Urinary bladder (tissue), 3 donors: ENCODE measurements at regions not wholly inside any gene's neighbourhood (a gene's known extent, or its start where the extent isn't known, plus 50 kb on each side); places are given as distances from the start of the nearest gene placed in this dataset.

Experiments used
- DNase-seq: peaks from one replicate; pipeline ENCODE4 v3.0.0-alpha.2; 2015; ENCODE audit errors: extremely low spot score
- H3K27ac ChIP-seq: one replicate; pipeline ENCODE4 v1.5.1; 2013; ENCODE audit warnings: low read depth, mild to moderate bottlenecking, moderate library complexity
- H3K36me3 ChIP-seq: one replicate; pipeline ENCODE4 v1.6.1; 2013; ENCODE audit warnings: mild to moderate bottlenecking, moderate library complexity; ENCODE audit not compliant: insufficient read depth
- H3K4me1 ChIP-seq: one replicate; pipeline ENCODE4 v1.6.1; 2013; ENCODE audit warnings: mild to moderate bottlenecking, moderate library complexity; ENCODE audit not compliant: insufficient read depth
- H3K4me3 ChIP-seq: one replicate; pipeline ENCODE4 v1.5.1; 2013; ENCODE audit warnings: low read depth, low read length
- WGBS: extraction: QIAGEN DNeasy Blood & Tissue Kit; methylation state at CpG from one replicate; pipeline ENCODE4 v1.1.7; 2013; 5-methylcytosine and 5-hydroxymethylcytosine counted together
- donor health status: healthy with polysubstance abuse.
- donor health status: healthy.

GRCh38 chr9:84478996-84479395, 138.4 kb upstream of the SLC28A3 start:
- no peak for DNase-seq
- Histone ChIP-seq H3K4me1 (no peaks in the 10 kb centered on the region), H3K4me3 (no peak overlapping the region), H3K27ac (no peak overlapping the region), H3K36me3 (no peaks in the 10 kb centered on the region)
- 77% methylated on average over 3 of the region's 3 CpGs for WGBS

- Histone ChIP-seq H3K36me3 (no peaks in the 10 kb centered on the region), H3K4me1 (no peaks in the 10 kb centered on the region), H3K4me3 (no peak overlapping the region), H3K27ac (no peak overlapping the region)
- WGBS: 90% methylated on average over 9 of the region's 9 CpGs
- no peak for DNase-seq
Observed at GRCh38 chr9:84480071-84480470, 139.5 kb upstream of the SLC28A3 start.

GRCh38 chr9:84481231-84481630, 140.7 kb upstream of the SLC28A3 start:
- H3K4me1 ChIP-seq: no peaks in the 10 kb centered on the region
- H3K36me3 ChIP-seq: no peaks in the 10 kb centered on the region
- 77% methylated on average over 3 of the region's 3 CpGs for WGBS
- DNase-seq: no peak
- no peak overlapping the region for H3K4me3 ChIP-seq
- H3K27ac ChIP-seq: no peak overlapping the region

- Histone ChIP-seq H3K36me3 (no peaks in the 10 kb centered on the region), H3K4me3 (no peak overlapping the region), H3K27ac (no peak overlapping the region), H3K4me1 (no peaks in the 10 kb centered on the region)
- no peak for DNase-seq
- 75% methylated on average over 8 of the region's 8 CpGs for WGBS
Observed at GRCh38 chr9:84481636-84482218, 141.2 kb upstream of the SLC28A3 start.

- Histone ChIP-seq H3K36me3 (no peaks in the 10 kb centered on the region), H3K27ac (no peak overlapping the region), H3K4me1 (no peaks in the 10 kb centered on the region), H3K4me3 (no peak overlapping the region)
- DNase-seq: no peak
- WGBS: 56% methylated on average over 8 of the region's 8 CpGs
Observed at GRCh38 chr9:84482607-84483006, 142.0 kb upstream of the SLC28A3 start.

GRCh38 chr9:84484172-84484571, 143.6 kb upstream of the SLC28A3 start:
- 75% methylated on average over 6 of the region's 6 CpGs for whole genome bisulfite sequencing
- Histone ChIP-seq H3K36me3 (no peaks in the 10 kb centered on the region), H3K4me1 (no peaks in the 10 kb centered on the region), H3K27ac (no peak overlapping the region), H3K4me3 (no peak overlapping the region)
- DNase-seq: no peak

GRCh38 chr9:84485539-84485938, 145.0 kb upstream of the SLC28A3 start:
- Histone ChIP-seq H3K4me3 (no peak overlapping the region), H3K36me3 (no peaks in the 10 kb centered on the region), H3K4me1 (no peaks in the 10 kb centered on the region), H3K27ac (no peak overlapping the region)
- 75% methylated on average over 2 of the region's 2 CpGs for WGBS
- no peak for DNase-seq

GRCh38 chr9:84486663-84487062, 146.1 kb upstream of the SLC28A3 start:
- no peak overlapping the region for H3K4me3 ChIP-seq
- H3K36me3 ChIP-seq: no peaks in the 10 kb centered on the region
- 79% methylated on average over 1 of the region's 1 CpG for WGBS
- H3K27ac ChIP-seq: no peak overlapping the region
- DNase-seq: no peak
- H3K4me1 ChIP-seq: no peaks in the 10 kb centered on the region

GRCh38 chr9:84490206-84490841, 149.8 kb upstream of the SLC28A3 start:
- no peaks in the 10 kb centered on the region for H3K36me3 ChIP-seq
- H3K4me1 ChIP-seq: no peaks in the 10 kb centered on the region
- WGBS: 60% methylated on average over 3 of the region's 3 CpGs
- H3K4me3 ChIP-seq: no peak overlapping the region
- no peak overlapping the region for H3K27ac ChIP-seq
- no peak for DNase-seq

GRCh38 chr9:84490842-84491325, 150.3 kb upstream of the SLC28A3 start:
- Histone ChIP-seq H3K4me1 (no peaks in the 10 kb centered on the region), H3K36me3 (no peaks in the 10 kb centered on the region), H3K4me3 (no peak overlapping the region), H3K27ac (no peak overlapping the region)
- DNase-seq: no peak
- WGBS: 92% methylated on average over 1 of the region's 1 CpG

- Histone ChIP-seq H3K36me3 (no peaks in the 10 kb centered on the region), H3K4me1 (no peaks in the 10 kb centered on the region), H3K4me3 (no peak overlapping the region), H3K27ac (no peak overlapping the region)
- no peak for DNase-seq
- 49% methylated on average over 3 of the region's 3 CpGs for WGBS
Observed at GRCh38 chr9:84492366-84493159, 152.0 kb upstream of the SLC28A3 start.

GRCh38 chr9:84493284-84493947, 152.9 kb upstream of the SLC28A3 start:
- Histone ChIP-seq H3K27ac (no peak overlapping the region), H3K4me3 (no peak overlapping the region), H3K4me1 (no peaks in the 10 kb centered on the region), H3K36me3 (no peaks in the 10 kb centered on the region)
- DNase-seq: no peak
- 65% methylated on average over 6 of the region's 6 CpGs for WGBS

GRCh38 chr9:84499969-84500582, 159.5 kb upstream of the SLC28A3 start:
- Histone ChIP-seq H3K36me3 (no peaks in the 10 kb centered on the region), H3K4me1 (no peaks in the 10 kb centered on the region), H3K27ac (no peak overlapping the region), H3K4me3 (no peak overlapping the region)
- no peak for DNase-seq
- 19% methylated on average over 1 of the region's 1 CpG for WGBS
